ENCODE measurements at regions not wholly inside any gene's neighbourhood (a gene's known extent, or its start where the extent isn't known, plus 50 kb on each side); places are given as distances from the start of the nearest gene placed in this dataset.
"Not testable (repeated sequence)": the region's sequence is repeated elsewhere in the genome, so short reads cannot be mapped to it uniquely, and the experiment has no call there.

- H3K9me3 Mint-ChIP-seq, result no peaks in the 10 kb centered on the region
- peaks cover 10% of the 10 kb centered on the region for H3K36me3 Mint-ChIP-seq (ENCODE audit: low read depth)
- H3K4me3 Mint-ChIP-seq, result no peak overlapping the region
- no peaks in the 10 kb centered on the region for H3K4me1 Mint-ChIP-seq
- no peaks in the 10 kb centered on the region for H3K27me3 Mint-ChIP-seq (ENCODE audit: low read depth)
- H3K27ac Mint-ChIP-seq, result peak overlapping the region in 1 of 3 experiments; percentile 0
- no peak for TF ChIP-seq CTCF (IDR thresholded peaks at IDR 0.05; ENCODE audit: unreplicated experiment in 3 of 3)
Observed at GRCh38 chr6:144559865-144560593, 274.9 kb downstream of the UTRN start.

GRCh38 chr6:144561455-144562043, 276.4 kb downstream of the UTRN start:
- Mint-ChIP-seq H3K27ac (no peak overlapping the region), H3K9me3 (no peaks in the 10 kb centered on the region), H3K4me3 (no peak overlapping the region), H3K36me3 (ENCODE audit: low read depth) (peaks cover 4% of the 10 kb centered on the region), H3K4me1 (no peaks in the 10 kb centered on the region), H3K27me3 (ENCODE audit: low read depth) (no peaks in the 10 kb centered on the region)
- TF ChIP-seq CTCF (IDR thresholded peaks at IDR 0.05; ENCODE audit: unreplicated experiment in 3 of 3), result no peak

- Mint-ChIP-seq H3K4me3 (no peak overlapping the region), H3K4me1 (no peaks in the 10 kb centered on the region), H3K27ac (no peak overlapping the region), H3K27me3 (ENCODE audit: low read depth) (no peaks in the 10 kb centered on the region), H3K9me3 (no peaks in the 10 kb centered on the region), H3K36me3 (ENCODE audit: low read depth) (peaks cover 3% of the 10 kb centered on the region)
- TF ChIP-seq CTCF (IDR thresholded peaks at IDR 0.05; ENCODE audit: unreplicated experiment in 3 of 3), result no peak
Observed at GRCh38 chr6:144564202-144564601, 279.1 kb downstream of the UTRN start.

- Mint-ChIP-seq H3K9me3 (no peaks in the 10 kb centered on the region), H3K4me3 (no peak overlapping the region), H3K36me3 (ENCODE audit: low read depth) (peaks cover 7% of the 10 kb centered on the region), H3K4me1 (no peaks in the 10 kb centered on the region), H3K27ac (no peak overlapping the region), H3K27me3 (ENCODE audit: low read depth) (no peaks in the 10 kb centered on the region)
- TF ChIP-seq CTCF (IDR thresholded peaks at IDR 0.05; ENCODE audit: unreplicated experiment in 3 of 3), result no peak
Observed at GRCh38 chr6:144566868-144567615, 281.9 kb downstream of the UTRN start.

- Mint-ChIP-seq H3K27me3 (ENCODE audit: low read depth) (no peaks in the 10 kb centered on the region), H3K36me3 (ENCODE audit: low read depth) (peaks cover 11% of the 10 kb centered on the region), H3K4me1 (no peaks in the 10 kb centered on the region)
Observed at GRCh38 chr6:144568241-144568640, 283.1 kb downstream of the UTRN start.

GRCh38 chr6:144572541-144572940, 287.4 kb downstream of the UTRN start:
- not testable (repeated sequence) for H3K27ac Mint-ChIP-seq; H3K27me3 Mint-ChIP-seq (ENCODE audit: low read depth); H3K4me1 Mint-ChIP-seq; H3K9me3 Mint-ChIP-seq; H3K4me3 Mint-ChIP-seq
- peaks cover 15% of the 10 kb centered on the region for H3K36me3 Mint-ChIP-seq (ENCODE audit: low read depth)

More at GRCh38 chr6:144568241-144568640, 283.1 kb downstream of the UTRN start:
- Mint-ChIP-seq H3K27ac (no peak overlapping the region), H3K4me3 (no peak overlapping the region), H3K9me3 (no peaks in the 10 kb centered on the region)
- no peak for TF ChIP-seq CTCF (IDR thresholded peaks at IDR 0.05; ENCODE audit: unreplicated experiment in 3 of 3)

Measured in nephron (organoid).